Hematopoietic multipotent progenitor cell treated with erythropoietin and hydrocortisone succinate and interleukin-3 and kit ligand, for 15 days (in vitro differentiated cells): ENCODE measurements at regions not wholly inside any gene's neighbourhood (a gene's known extent, or its start where the extent isn't known, plus 50 kb on each side); places are given as distances from the start of the nearest gene placed in this dataset.
"Not testable (repeated sequence)": the region's sequence is repeated elsewhere in the genome, so short reads cannot be mapped to it uniquely, and the experiment has no call there.

Source experiments
- DNase-seq: peaks from one replicate; pipeline ENCODE4 v3.0.0-alpha.2; 2015; ENCODE audit warnings: low spot score

GRCh38 chrX:125202591-125203248 is 117.0 kb upstream of the TEX13C start:
- DNase-seq = no peak

GRCh38 chrX:125203365-125203736 is 116.3 kb upstream of the TEX13C start:
- no peak for DNase-seq

DNA sequence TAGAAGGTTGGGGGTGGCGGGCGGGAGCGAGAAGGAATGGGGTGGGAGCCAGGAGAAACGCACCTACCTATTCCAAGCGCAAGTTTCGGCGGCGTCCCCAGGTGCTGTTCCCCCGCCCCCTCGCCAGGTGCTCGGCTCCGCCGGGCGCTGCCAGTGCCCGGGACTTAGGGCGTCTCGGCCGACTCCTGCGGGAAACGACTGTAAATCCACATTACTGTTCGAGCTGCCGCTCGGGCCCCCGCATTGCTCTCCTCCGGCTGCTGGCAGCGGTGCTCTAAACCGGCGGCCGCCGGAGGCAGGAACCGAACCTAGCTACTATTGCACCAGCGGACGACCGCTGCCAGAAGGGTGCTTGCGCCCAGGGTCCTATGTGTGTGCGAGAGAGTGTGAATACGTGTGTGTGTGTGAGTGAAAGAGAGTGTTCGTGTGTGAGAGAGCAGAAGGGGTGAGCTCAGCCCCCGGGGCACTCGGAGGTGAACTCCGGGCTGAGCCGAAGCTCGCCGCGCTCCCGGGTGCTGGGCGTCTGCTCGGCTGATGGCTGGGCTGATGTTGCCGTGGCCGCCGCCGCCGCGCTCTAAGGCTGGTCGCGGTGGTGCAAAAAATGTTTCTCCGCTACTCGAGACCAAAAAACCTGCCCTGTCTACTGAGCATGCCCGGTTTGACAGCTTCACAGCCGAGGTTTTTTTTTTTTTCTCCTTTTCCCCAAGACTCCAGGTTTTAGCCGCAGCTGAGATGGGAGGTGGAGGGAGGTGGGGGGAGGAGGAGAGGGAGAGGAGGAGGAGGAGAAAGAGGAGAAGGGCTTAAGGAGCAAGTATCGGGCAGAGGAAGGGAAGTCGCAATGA is 115.7 kb upstream of the TEX13C start:
- DNase-seq = no peak

DNA sequence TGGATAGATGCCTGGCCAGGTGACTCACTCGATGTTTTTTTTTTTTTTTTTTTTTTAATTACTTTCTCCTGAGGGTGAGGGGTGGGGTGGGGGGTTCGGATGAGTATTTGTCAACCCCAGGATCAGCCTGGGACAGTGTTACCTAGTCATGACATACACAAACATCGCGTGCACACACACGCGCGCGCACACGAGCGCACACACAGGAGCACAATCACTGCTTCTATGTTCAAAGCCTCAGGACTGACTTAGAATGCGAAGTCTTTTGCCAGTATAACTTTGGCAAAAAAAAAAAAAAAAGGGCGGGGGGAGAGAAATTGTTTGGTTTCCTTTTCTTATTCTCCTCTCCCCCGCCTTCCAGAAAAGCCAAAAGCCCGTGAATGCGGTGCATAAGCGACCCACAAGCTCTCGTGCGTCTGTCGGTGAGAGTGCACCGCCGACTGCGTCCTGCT is 115.0 kb upstream of the TEX13C start:
- no peak for DNase-seq

GRCh38 chrX:125205133-125205917 is 114.3 kb upstream of the TEX13C start:
- no peak for DNase-seq

DNA sequence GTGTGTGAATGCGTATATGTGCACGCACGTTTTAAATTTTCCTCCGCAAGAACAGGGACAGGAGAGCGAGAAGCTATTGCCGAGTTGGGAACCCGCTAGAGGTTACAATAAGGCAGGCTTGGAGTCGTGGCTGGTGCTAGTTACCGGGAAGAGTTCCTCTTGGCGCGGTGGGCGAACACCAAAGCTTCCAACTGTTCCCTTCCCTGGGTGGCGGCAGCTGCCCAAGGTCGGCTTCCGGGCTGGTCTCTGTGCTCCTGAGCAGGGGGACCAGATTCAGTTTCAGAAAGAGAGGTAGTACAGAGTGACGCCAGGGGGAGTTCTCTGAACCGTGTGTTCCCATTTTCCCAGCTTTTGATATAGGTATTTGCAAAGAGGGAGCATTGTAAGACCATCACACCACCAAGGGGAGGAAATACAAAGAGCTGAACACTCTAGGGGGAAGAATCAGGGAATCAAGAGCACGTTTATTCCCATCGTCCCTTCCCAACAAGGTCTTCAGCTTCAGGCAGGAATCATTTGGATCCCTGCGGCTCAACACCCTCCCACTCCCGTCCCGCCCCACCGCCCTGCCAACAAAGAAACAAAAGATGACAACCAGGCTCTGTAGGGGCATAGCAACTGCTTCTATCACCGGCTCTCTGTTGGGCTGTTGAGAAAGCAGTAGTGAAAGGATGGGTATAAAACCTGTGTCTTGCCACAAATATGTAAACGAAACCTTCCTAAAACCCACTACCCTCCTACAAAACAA is 113.6 kb upstream of the TEX13C start:
- no peak for DNase-seq

- DNase-seq = no peak
Observed at GRCh38 chrX:125210146-125210545, 109.5 kb upstream of the TEX13C start.

GRCh38 chrX:125219852-125220251 is 99.8 kb upstream of the TEX13C start:
- no peak for DNase-seq

DNA sequence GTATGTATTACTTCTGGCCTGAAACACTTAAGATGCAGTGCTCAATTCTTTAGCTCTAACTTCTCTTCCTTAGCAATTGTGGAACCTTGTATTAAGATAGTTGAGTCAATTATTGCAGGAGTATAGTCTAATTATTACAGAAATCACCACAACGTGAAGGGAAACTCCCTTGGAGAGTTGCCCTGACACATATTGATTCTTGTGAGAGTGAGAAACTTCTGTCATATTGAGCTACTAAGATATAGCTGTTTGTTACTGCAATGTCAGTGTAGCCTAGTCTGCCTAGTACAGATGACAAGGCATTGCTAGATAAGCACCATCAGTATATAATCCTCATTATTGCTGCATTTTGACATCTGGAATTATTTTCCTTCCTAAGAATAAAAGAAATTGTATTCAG is 82.7 kb upstream of the TEX13C start:
- no peak for DNase-seq

DNA sequence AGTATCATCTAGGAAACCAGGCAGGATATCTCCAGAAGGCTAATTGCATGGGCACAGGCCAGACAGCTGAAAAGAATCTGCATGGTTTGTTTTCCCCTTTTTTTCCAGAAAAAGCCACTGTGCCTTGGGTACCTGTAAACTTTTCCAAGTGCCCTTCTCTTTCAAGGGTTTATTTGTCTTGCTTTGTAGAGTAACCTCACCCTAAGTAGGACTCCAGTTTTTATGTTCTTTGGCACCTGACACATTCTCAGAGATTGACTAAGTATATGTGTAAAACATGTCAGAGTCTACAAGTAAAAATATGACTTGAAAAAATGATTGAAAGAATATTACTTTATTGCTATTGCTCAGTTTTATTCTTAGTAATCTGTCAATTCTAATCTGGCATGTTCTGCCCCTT is 70.7 kb upstream of the TEX13C start:
- DNase-seq = no peak

- DNase-seq = not testable (repeated sequence)
Observed at GRCh38 chrX:125255759-125256158, 63.9 kb upstream of the TEX13C start.

GRCh38 chrX:125262836-125263235 is 56.8 kb upstream of the TEX13C start:
- DNase-seq = no peak

- DNase-seq = no peak
Observed at GRCh38 chrX:125266153-125266660, 53.5 kb upstream of the TEX13C start.
